Naive thymus-derived CD4-positive, alpha-beta T cell (primary cell): ENCODE measurements at regions not wholly inside any gene's neighbourhood (a gene's known extent, or its start where the extent isn't known, plus 50 kb on each side); places are given as distances from the start of the nearest gene placed in this dataset.

ENCODE experiments used
- ATAC-seq: fragments of 150-1000 bp; cut with Tn5 transposase; 2 replicates; pipeline ENCODE4 v1.10.0; 2021; ENCODE audit warnings: mild to moderate bottlenecking, moderate library complexity
- CTCF ChIA-PET: fragments of 350-600 bp; sonication (Branson Sonifier 250); formaldehyde crosslinking; loops from one replicate; lab custom pipeline; 2021; ENCODE audit warnings: antibody characterized with exemption; lab: Charles Lee
- POLR2A ChIA-PET: fragments of 350-600 bp; sonication (Branson Sonifier 250); formaldehyde crosslinking; loops from one replicate; lab custom pipeline; 2021; ENCODE audit warnings: antibody characterized with exemption, inconsistent platforms; lab: Charles Lee
- DNase-seq, 9 donors: peaks; one replicate each; pipeline versions ENCODE4 v3.0.0 to v3.0.0-alpha.2; 2020 to 2022; ENCODE audit warnings: mixed read lengths in 1 of 9
- H3K27ac ChIP-seq: one replicate; pipeline ENCODE4 v1.7.0; 2013; ENCODE audit warnings: mild to moderate bottlenecking, low read depth, low read length, moderate library complexity
- H3K27me3 ChIP-seq, 2 donors: one replicate each; pipeline ENCODE4 v1.7.0; 2013; ENCODE audit warnings: low read length in 2 of 2, mild to moderate bottlenecking in 2 of 2, moderate library complexity in 2 of 2; ENCODE audit not compliant: control insufficient read depth in 2 of 2, insufficient read depth in 2 of 2
- H3K36me3 ChIP-seq, 3 experiments: 1 replicate in 2 of 3; 2 replicates in 1 of 3; pipeline ENCODE4 v1.7.0; 2013; ENCODE audit warnings: low read length in 3 of 3, mild to moderate bottlenecking in 3 of 3, moderate library complexity in 1 of 3; ENCODE audit not compliant: insufficient read depth in 3 of 3, control insufficient read depth in 2 of 3
- H3K4me1 ChIP-seq, 2 donors: one replicate each; pipeline ENCODE4 v1.7.0; 2013; ENCODE audit warnings: low read length in 2 of 2, mild to moderate bottlenecking in 2 of 2, moderate library complexity in 1 of 2; ENCODE audit not compliant: control insufficient read depth in 2 of 2, insufficient read depth in 2 of 2
- H3K4me3 ChIP-seq: 2 replicates; pipeline ENCODE4 v1.7.0; 2013; ENCODE audit warnings: mild to moderate bottlenecking, low read length
- H3K9me3 ChIP-seq, 3 experiments: 1 replicate in 2 of 3; 2 replicates in 1 of 3; pipeline ENCODE4 v1.7.0; 2013; ENCODE audit warnings: low read length in 3 of 3; ENCODE audit not compliant: control insufficient read depth in 2 of 3
- H3K27ac Mint-ChIP-seq, 9 donors: one replicate each; pipeline ENCODE4 v1.8.0; 2020 to 2022; ENCODE audit warnings: mixed read lengths in 9 of 9, mild to moderate bottlenecking in 8 of 9, moderate library complexity in 5 of 9, inconsistent platforms in 2 of 9
- H3K27me3 Mint-ChIP-seq, 5 donors: one replicate each; pipeline ENCODE4 v1.8.0; 2021 to 2022; ENCODE audit warnings: mixed read lengths in 5 of 5, mild to moderate bottlenecking in 1 of 5
- H3K36me3 Mint-ChIP-seq, 5 donors: one replicate each; pipeline ENCODE4 v1.8.0; 2020 to 2022; ENCODE audit warnings: mixed read lengths in 5 of 5, mild to moderate bottlenecking in 3 of 5, inconsistent platforms in 1 of 5
- H3K4me1 Mint-ChIP-seq, 7 donors: one replicate each; pipeline ENCODE4 v1.8.0; 2020 to 2022; ENCODE audit warnings: mixed read lengths in 7 of 7, mild to moderate bottlenecking in 3 of 7, inconsistent platforms in 1 of 7
- H3K4me3 Mint-ChIP-seq, 10 donors: one replicate each; pipeline ENCODE4 v1.8.0; 2020 to 2022; ENCODE audit warnings: mild to moderate bottlenecking in 10 of 10, mixed read lengths in 10 of 10, moderate library complexity in 6 of 10, inconsistent platforms in 2 of 10
- H3K9me3 Mint-ChIP-seq, 11 donors: one replicate each; pipeline ENCODE4 v1.8.0; 2020 to 2022; ENCODE audit warnings: mixed read lengths in 11 of 11, mild to moderate bottlenecking in 4 of 11, inconsistent platforms in 1 of 11, moderate library complexity in 1 of 11
- intact Hi-C, 2 donors: fragments of 100-400 bp; cut with micrococcal nuclease; formaldehyde crosslinking; loops; one replicate each; pipeline ENCODE4 v1.15.1; 2023

DNA sequence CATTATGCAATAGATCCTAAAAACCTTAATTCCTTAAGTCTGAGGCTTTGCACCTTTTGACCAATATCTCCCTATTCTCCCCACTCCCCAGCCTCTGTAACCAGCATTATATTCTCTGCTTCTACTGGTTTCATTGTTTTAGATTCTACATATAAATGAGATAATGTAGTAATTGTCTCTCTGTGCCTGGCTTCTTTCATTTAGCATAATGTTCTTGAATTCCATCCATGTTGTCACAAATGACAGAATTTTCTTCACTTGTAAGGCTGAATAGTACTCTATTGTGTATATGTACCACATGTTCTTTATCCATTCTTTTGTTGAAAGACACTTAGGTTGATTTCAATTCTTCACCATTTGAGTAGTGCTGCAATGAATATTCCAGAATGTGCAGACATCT is 66.0 kb downstream of the MAGEC1 start:
- Mint-ChIP-seq H3K27ac (no peak overlapping the region), H3K27me3 (no peaks in the 10 kb centered on the region), H3K4me1 (no peaks in the 10 kb centered on the region), H3K36me3 (no peaks in the 10 kb centered on the region), H3K4me3 (no peak overlapping the region), H3K9me3 (peaks cover 0 to 6% (median under 1%) of the 10 kb centered on the region in 11 donors)
- H3K4me3 ChIP-seq, result no peak overlapping the region
- H3K9me3 ChIP-seq, result no peaks in the 10 kb centered on the region
- ATAC-seq (no peak), DNase-seq (no peak)
- intact Hi-C loops, result no loop called here
- H3K4me1 ChIP-seq, result no peaks in the 10 kb centered on the region
- H3K27ac ChIP-seq, result no peak overlapping the region
- no peaks in the 10 kb centered on the region for H3K27me3 ChIP-seq
- CTCF ChIA-PET, result no interaction called here
- H3K36me3 ChIP-seq, result no peaks in the 10 kb centered on the region
- POLR2A ChIA-PET, result no interaction called here

DNA sequence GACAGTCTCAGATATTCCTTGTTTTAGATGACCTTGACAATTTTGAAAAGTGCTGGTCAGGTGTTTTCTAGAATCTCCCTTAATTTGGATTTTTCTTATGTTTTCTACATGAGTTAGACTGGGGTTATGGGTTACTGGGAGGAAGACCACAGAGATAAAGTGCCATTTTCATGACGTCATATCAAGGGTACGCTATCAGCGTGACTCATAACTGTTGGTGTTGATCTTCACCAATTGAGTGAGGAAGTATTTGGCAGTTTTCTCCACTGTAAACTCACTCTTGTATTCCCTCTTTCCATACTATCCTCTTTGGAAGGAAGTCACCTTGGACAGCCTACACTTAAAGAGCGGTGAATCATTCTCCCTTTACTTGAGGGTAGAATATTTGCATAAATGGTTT is 56.9 kb downstream of the MAGEC1 start:
- Histone ChIP-seq H3K4me1 (no peaks in the 10 kb centered on the region), H3K36me3 (no peaks in the 10 kb centered on the region), H3K27ac (no peak overlapping the region), H3K4me3 (no peak overlapping the region), H3K27me3 (no peaks in the 10 kb centered on the region), H3K9me3 (no peaks in the 10 kb centered on the region)
- Mint-ChIP-seq H3K36me3 (no peaks in the 10 kb centered on the region), H3K4me3 (no peak overlapping the region), H3K9me3 (peaks cover 0 to 5% (median 0%) of the 10 kb centered on the region in 11 donors), H3K27me3 (no peaks in the 10 kb centered on the region), H3K4me1 (no peaks in the 10 kb centered on the region), H3K27ac (no peak overlapping the region)
- DNase-seq, result no peak
- intact Hi-C loops, result no loop called here
- no peak for ATAC-seq
- POLR2A ChIA-PET, result no interaction called here
- CTCF ChIA-PET, result no interaction called here
